HG03095 (cell line): ENCODE measurements at regions not wholly inside any gene's neighbourhood (a gene's known extent, or its start where the extent isn't known, plus 50 kb on each side); places are given as distances from the start of the nearest gene placed in this dataset.

Source experiments
- ATAC-seq: cut with Tn5 transposase; IDR thresholded peaks from one replicate; pipeline ENCODE4 v1.9.1; 2021; ENCODE audit warnings: moderate library complexity; ENCODE audit not compliant: unreplicated experiment

DNA sequence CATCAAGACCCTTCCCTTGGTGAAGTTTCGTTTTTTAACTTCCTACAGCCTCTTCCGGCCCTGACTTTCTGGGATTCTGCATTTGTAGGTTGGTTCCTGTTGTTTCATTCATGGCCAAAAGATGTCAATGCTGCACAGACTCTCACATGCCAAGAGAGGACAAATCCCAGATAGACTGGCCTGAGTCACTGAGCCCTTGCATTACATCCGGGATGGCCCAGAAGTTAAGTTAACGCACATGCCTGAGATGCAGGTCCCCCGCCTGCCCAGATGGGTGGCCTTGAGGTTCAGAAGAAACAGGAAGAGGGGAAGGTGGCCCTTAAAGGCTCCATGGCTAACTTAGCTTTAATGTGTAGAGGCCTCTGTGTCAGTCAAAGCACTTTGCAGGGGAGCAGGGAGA is 51.6 kb upstream of the SRGAP3 start:
- ATAC-seq = no peak

DNA sequence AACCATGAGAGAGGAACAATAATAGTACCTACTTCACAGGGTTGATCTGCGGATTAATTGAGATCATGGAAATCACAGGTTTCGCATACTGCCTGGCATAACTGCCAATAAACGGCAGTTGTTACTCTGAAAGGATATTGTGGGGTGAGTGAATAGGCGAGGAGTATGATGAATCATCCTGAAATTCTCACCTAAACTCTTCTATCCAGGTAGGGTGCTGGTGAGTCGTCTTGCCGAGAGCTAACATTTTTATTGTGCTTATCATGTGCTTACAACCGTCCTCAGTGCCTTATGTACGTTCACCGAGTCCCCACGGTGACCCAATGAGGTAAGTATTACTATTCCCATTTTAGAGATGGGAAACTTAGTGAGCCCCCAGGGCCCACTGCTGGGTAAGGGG is 52.4 kb upstream of the SRGAP3 start:
- ATAC-seq = no peak

DNA sequence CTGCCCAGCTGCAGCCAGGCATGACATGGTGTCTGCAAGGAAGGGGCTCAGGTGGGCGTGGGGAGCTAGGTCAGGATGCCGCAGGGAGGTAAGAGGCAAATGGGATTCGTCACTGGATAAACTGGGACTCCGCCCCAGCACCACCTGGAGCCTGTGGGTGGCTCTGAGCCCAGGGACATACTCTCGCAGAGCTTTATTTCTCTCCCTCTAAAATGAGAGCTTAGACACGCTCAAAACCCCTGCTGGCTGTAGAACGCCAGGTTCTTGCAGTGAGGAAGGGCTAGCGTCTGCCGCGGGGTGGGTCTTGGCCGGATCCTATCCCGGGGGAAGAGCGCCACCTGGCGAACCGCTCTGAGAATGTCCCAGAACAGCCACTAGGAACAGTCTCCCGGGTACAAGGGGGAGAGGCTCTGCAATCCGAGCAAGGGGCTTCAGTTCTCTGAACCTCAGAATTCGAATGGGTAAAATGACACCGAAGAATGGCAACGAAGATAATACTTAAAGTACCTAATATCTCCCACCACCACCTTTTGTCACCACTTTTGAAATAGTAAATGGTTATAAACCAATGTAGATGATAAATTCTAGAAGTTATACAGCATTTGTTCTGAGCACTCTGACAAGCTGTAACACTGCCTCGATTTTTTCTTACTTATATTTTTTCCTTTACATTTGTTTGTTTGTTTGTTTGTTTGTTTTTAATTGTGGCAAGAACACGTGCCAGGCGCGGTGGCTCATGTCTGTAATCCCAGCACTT is 53.2 kb upstream of the SRGAP3 start:
- ATAC-seq = peak; percentile 80

DNA sequence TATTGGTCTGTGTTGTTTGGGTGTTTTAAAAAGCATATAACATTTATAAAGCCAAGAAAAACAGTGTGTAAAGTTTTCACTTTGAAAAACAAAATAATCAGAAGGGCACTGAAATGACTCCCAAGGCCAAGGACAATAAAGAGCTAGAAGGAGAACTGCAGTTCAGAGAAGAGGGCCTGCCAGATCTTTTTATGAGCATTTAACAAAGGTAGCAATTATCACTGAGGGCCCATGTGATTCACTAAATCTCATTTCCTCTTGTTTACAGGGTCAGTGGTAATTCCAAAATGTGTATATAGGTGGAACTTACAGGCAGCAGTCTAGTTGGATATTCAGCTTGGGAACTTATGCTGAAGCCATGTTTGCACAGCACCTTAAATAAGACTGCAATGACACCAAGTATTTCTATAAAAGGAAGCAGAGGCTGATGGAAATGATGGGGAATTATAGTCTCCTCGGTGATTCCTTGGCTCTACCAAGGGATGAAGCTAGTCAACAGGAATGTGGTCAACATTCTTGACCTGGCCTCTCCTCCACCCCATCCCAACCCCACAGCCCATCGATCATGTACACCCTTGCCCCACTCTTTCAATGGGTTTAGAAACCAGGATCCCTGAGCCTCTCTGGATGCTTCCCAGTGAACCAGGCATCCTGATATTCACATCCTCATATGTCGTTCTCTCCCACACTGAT is 54.4 kb upstream of the THUMPD3 start:
- no peak for ATAC-seq

DNA sequence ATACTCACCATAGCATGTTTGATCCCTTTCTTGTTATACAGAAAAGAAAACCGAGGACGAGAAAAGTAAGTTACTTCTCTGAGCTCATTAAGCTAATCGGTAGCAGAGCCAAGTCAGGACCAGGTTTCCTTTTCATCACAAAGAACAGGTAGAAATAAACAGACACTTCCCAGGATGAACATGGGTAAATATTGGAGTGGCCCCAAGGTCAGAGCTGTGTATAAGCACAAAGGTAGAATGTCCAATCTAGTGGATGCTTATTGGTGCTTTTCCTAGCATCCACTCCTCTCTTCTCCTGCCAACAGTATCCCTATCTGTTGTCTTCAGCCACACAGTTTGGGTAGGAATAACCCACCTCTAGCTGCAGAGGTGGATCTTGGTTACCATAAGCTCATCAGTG is 52.8 kb upstream of the THUMPD3 start:
- ATAC-seq = no peak

DNA sequence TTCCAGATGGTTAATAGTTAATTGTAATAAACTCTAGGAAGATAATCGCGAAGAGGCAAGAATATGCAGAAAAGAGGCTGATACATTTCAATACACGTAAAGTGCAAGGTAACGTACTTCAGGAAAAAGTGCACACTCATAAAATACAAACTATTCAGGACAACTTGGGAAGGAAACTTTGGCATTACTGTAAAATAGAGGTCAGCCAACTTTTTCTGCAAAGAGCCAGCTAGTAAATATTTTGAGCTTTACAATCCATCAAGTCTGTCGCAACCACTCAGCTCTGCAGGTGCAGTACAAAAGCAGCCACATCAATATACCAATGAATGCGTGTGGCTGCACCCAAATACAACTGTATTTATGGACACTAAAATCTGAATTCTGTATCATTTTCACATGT is 51.6 kb upstream of the THUMPD3 start:
- no peak for ATAC-seq
